GM12892 (cell line): ENCODE measurements at regions not wholly inside any gene's neighbourhood (a gene's known extent, or its start where the extent isn't known, plus 50 kb on each side); places are given as distances from the start of the nearest gene placed in this dataset.

Experiments
- POLR2A ChIP-seq: IDR thresholded peaks from 2 replicates; pipeline ENCODE4 v1.6.1; 2011; ENCODE audit warnings: low read depth, low read length, control low read depth
- POLR2AphosphoS5 ChIP-seq: IDR thresholded peaks from 2 replicates; pipeline ENCODE4 v1.6.1; 2011; ENCODE audit warnings: low read depth, low read length, control low read depth
- TAF1 ChIP-seq: IDR thresholded peaks from 2 replicates; pipeline ENCODE4 v1.6.1; 2011; ENCODE audit warnings: low read depth, mild to moderate bottlenecking, control low read depth, low read length, borderline replicate concordance

DNA sequence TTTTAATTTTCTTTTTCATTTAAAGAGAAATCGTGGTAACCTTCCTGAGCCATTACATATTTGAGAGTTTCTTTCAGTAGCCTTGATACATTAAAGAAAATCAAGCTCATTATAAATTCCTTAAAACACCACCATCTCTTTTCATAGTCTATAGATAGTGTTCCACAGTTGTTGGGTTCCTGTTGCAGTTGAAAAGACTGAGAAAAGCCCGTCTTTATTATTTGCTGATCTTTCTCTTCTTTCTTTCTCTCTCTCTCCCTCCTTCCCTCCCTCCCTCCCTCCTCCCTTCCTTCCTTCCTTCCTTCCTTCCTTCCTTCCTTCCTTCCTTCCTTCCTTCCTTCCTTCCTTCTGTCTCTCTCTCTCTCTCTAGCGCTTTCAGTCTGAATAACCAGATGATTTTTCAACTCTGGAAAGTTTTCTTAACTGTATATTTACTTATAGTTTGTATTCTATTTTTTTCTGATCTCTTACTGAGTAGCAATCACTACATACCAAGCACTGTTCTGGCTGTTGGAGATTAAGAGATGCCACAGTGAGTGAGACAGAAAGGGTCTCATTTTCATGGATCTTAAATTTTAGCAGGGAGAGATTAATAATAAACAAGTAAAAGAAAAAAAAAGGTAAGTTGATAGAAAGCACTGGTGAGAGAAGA is 157.5 kb downstream of the TINAG start:
- no peak for TF ChIP-seq POLR2AphosphoS5
- TF ChIP-seq POLR2A = no peak
- no peak for TF ChIP-seq TAF1
